NOMO-1 treated with dmso at 0.1 percent for 144 hours (cell line): ENCODE measurements at regions not wholly inside any gene's neighbourhood (a gene's known extent, or its start where the extent isn't known, plus 50 kb on each side); places are given as distances from the start of the nearest gene placed in this dataset.

Experiments
- DNase-seq: peaks from one replicate; lab custom pipeline; 2025; ENCODE audit not compliant: unreplicated experiment; lab: John Stamatoyannopoulos, UW

DNA sequence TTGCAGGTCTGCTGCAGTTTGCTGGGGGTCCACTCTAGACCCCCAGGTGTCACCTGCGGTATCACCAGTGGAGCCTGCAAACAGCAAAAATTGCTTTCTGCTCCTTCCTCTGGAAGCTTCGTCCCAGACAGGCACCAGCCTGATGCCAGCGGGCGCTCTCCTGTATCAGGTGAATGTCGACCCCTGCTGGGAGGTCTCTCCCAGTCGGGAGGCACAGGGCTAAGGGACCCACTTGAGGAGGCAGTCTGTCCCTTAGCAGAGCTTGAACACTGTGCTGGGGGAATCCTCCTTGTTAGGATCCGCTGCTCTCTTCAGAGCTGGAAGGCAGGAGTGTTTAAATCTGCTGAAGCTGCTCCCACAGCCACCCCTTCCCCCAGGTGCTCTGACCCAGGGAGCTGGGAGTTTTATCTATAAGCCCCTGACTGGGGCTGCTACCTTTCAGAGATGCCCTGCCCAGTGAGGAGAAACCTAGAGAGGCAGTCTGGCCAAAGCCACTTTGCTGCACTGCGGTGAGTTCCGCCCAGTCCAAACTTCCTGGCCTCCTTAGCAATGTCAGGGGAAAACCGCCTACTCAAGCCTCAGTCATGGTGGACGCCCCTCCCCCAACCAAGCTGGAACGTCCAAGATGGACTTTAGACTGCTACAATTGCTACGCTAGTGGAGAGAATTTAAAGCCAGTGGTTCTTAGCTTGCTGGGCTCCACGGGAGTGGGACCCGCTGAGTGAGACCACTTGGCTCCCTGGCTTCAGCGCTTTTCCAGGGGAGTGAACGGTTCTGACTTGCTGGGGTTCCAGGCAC, 652.5 kb downstream of the KCNJ3 start:
- no peak for DNase-seq

DNA sequence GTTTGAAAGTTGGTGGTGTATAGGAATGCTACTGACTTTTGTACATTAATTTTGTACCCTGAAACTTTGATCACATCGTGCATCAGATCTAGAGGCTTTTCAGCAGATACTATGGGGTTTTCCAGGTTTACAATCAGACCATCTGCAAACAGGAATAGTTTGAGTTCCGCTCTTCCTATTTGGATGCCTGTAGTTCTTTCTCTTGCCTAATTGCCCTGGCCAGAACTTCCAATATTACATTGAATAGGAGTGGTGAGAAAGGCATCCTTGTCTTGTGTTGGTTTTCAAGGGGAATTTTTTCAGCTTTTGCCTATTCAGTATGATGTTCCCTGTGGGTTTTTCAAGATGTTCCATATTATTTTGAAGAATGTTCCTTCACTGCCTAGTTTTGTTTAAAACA, 633.5 kb downstream of the KCNJ3 start:
- no peak for DNase-seq

- no peak for DNase-seq
Observed at GRCh38 chr2:155320236-155320635, 621.7 kb downstream of the KCNJ3 start.

- DNase-seq: no peak
Observed at GRCh38 chr2:155318710-155319109, 620.2 kb downstream of the KCNJ3 start.

GRCh38 chr2:155315768-155316167, 617.3 kb downstream of the KCNJ3 start:
- no peak for DNase-seq

GRCh38 chr2:155310589-155310988, 612.1 kb downstream of the KCNJ3 start:
- DNase-seq: peak; percentile 6

GRCh38 chr2:155309483-155309882, 611.0 kb downstream of the KCNJ3 start:
- DNase-seq: no peak

- DNase-seq: no peak
Observed at GRCh38 chr2:155308367-155309009, 610.0 kb downstream of the KCNJ3 start.

DNA sequence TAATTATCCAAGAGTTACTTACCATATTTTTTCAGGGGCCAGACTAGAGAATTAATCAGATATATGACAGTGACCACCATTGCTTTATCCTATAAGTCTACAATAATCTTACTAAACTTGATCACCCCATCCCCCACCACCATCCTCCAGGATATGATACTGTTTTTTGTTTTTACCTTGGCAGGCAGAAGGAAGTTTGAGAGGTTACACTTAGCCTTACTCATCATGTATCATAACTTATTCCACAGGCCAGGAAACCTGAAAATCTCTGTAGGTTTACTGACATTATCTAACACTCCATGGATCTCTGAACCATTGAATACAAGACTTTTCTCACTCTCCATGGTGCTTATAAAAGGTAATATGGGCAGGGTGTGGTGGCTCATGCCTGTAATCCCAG, 602.7 kb downstream of the KCNJ3 start:
- DNase-seq: no peak

GRCh38 chr2:155298001-155298400, 599.5 kb downstream of the KCNJ3 start:
- no peak for DNase-seq

GRCh38 chr2:155294358-155294757, 595.9 kb downstream of the KCNJ3 start:
- DNase-seq: no peak

DNA sequence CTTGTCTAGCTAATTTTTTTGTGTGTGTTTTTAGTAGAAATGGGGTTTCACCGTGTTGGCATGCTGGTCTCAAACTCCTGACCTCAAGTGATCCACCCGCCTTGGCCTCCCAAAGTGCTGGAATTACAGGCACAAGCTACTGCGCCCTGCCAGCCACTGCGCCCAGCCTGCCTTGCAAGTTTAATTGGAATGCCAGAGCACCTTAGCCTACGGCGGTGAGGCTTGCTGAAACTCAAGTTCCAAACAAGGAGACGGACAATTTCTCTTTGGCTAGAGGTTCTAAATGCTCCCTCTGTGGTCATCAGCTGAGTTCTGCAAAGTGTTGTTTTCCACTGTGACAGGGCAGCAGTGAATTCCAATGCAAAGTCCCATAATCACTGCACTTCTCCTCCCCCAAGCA, 583.4 kb downstream of the KCNJ3 start:
- DNase-seq: no peak

DNA sequence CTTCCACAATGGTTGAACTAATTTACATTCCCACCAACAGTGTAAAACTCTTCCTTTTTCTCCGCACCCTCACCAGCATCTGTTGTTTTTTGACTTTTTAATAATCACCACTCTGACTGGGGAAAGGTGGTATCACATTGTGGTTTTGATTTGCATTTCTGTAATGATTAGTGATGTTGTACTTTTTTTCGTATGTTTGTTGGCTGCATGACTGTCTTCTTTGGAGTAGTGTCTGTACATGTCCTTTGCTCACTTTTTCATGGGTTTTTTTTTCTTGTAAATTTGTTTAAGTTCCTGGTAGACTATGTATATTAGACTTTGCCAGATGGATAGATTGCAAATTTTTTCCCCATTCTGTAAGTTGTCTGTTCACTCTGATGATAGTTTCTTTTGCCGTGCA, 574.8 kb downstream of the KCNJ3 start:
- no peak for DNase-seq

DNA sequence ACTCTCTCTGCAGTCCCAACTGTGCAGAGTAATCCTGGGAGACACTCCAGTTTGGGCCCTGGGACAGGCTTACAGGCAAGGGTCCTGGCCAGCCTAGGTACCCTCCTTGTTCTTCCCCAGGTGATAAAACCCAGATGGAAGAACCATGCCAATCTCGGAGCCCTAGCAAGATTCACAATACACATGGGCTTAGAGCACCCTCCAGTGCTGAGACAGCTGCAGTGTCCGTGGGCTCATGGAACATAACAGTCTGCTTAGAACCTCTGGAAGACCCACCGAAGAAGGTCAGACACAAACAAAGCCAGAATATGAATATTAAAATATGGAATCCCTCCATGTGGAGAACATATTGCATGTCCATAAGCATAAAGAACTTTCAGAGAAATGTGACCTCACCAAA, 568.1 kb downstream of the KCNJ3 start:
- no peak for DNase-seq

GRCh38 chr2:155266109-155266508, 567.6 kb downstream of the KCNJ3 start:
- DNase-seq: no peak

GRCh38 chr2:155256803-155257202, 558.3 kb downstream of the KCNJ3 start:
- DNase-seq: no peak

DNA sequence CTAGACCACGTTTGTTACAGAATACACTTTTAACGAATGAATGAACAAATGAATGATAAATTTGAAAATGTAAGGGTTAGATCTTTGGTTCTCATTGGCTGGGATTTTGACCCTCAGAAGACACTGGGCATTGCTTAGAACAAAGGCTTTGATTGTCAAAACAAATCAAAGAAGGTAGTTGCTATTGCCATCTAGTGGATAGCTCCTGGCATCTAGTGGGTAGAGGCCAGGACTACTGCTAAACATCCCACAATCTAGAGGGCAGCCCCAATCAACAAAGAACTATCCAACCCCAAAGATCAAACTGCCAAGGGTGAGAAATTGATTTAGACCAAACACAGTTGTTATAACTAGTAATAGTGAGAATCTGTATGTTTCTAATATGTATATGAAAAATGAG, 552.3 kb downstream of the KCNJ3 start:
- DNase-seq: no peak

GRCh38 chr2:155240176-155240575, 541.7 kb downstream of the KCNJ3 start:
- no peak for DNase-seq

GRCh38 chr2:155235710-155236109, 537.2 kb downstream of the KCNJ3 start:
- no peak for DNase-seq

DNA sequence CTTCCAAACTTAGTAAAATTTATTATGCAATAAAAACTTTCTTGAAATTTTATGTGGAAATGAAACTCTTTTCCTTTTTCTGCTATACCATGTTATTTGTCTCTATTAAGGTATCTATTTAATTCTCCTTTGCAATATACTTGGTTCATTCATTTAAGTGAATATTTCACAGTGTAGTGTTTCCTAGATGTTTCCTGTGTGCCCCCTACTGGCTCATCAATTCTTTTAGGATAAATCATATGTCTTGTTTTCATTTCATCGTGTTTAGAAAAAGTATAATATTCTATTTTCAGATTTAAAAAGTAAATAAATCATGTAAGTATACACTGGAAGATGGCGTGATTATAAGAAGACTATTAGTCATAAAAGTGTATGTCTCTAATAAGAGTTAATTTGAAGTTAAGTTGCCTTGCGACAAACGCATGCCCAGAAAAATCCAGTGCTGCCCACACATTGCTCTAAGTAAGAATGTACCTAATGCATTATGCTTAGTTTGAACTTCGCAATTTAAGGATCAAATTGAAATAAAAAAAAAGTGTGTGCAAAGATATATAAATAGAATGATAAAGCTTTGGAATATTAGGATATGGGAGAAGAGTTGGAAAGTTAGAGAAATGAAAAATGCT, 525.4 kb downstream of the KCNJ3 start:
- no peak for DNase-seq

DNA sequence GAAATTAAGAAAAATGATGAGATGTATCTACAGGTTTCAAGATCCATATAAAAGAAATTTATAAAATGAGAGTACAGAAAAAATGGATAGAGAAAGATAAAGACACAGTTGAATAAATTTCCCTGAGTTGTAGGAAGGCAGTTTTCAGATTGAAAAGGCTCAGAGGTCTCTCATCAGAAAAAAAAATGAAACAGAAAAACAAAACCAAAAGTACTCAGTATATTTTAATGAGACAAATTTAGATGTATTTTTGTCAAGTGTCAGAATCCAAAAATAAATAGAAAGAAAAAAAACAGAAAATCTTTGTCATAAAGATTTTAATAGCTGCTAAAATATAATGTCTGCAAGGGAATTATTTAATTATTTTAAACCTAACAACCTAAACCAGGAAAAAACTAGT, 520.5 kb downstream of the KCNJ3 start:
- DNase-seq: no peak

- DNase-seq: no peak
Observed at GRCh38 chr2:155218292-155218924, 519.9 kb downstream of the KCNJ3 start.
